SU-DHL-6 (cell line): ENCODE measurements at regions not wholly inside any gene's neighbourhood (a gene's known extent, or its start where the extent isn't known, plus 50 kb on each side); places are given as distances from the start of the nearest gene placed in this dataset.
"Not testable (repeated sequence)": the region's sequence is repeated elsewhere in the genome, so short reads cannot be mapped to it uniquely, and the experiment has no call there.

ENCODE experiments used
- H2AFZ ChIP-seq: fragments of 200-600 bp; sonication (generic); 2 replicates; pipeline ENCODE4 v1.6.1; 2014; ENCODE audit warnings: low read depth, mild to moderate bottlenecking, moderate library complexity, mixed read lengths, antibody characterized with exemption, low read length; ENCODE audit not compliant: severe bottlenecking
- H3F3A ChIP-seq: fragments of 200-600 bp; shearing (Covaris generic); 2 replicates; pipeline ENCODE4 v1.6.0; 2016; ENCODE audit warnings: antibody characterized with exemption, mild to moderate bottlenecking; ENCODE audit not compliant: insufficient read depth
- H3K27ac ChIP-seq: fragments of 200-600 bp; sonication (generic); 2 replicates; pipeline ENCODE4 v1.5.1; 2016; ENCODE audit warnings: low read depth, mild to moderate bottlenecking, low read length, moderate library complexity, mixed read lengths
- H3K27me3 ChIP-seq: fragments of 200-600 bp; sonication (generic), shearing (Covaris generic); 2 replicates; pipeline ENCODE4 v1.6.0; 2014; ENCODE audit warnings: mild to moderate bottlenecking, low read length
- H3K36me3 ChIP-seq: fragments of 200-600 bp; sonication (generic); 2 replicates; pipeline ENCODE4 v1.6.1; 2014; ENCODE audit warnings: mild to moderate bottlenecking, low read length, mixed read lengths
- H3K4me2 ChIP-seq: fragments of 300-600, 200-600 bp; shearing (Covaris generic), sonication (generic); 2 replicates; pipeline ENCODE4 v1.6.0; 2014; ENCODE audit warnings: low read length, low read depth, mild to moderate bottlenecking; ENCODE audit not compliant: poor library complexity, severe bottlenecking
- H3K4me3 ChIP-seq: fragments of 200-600 bp; sonication (generic); 2 replicates; pipeline ENCODE4 v1.5.1; 2014; ENCODE audit warnings: antibody characterized with exemption, low read length, mild to moderate bottlenecking, mixed read lengths; ENCODE audit not compliant: insufficient read depth, poor library complexity, severe bottlenecking
- H3K79me2 ChIP-seq: fragments of 200-600 bp; sonication (generic); 2 replicates; pipeline ENCODE4 v1.6.1; 2014; ENCODE audit warnings: mild to moderate bottlenecking, low read length, moderate library complexity; ENCODE audit not compliant: insufficient read depth
- H3K9ac ChIP-seq: fragments of 200-600 bp; sonication (generic); 2 replicates; pipeline ENCODE4 v1.7.0; 2014; ENCODE audit warnings: mild to moderate bottlenecking, low read length
- H3K9me2 ChIP-seq: fragments of 200-600 bp; sonication (generic); replicated peaks from 2 replicates; pipeline ENCODE4 v1.6.1; 2014; ENCODE audit warnings: low read length; ENCODE audit not compliant: insufficient read depth
- H3K9me3 ChIP-seq: fragments of 200-600 bp; sonication (generic); 2 replicates; pipeline ENCODE4 v1.6.1; 2014; ENCODE audit warnings: low read length, mixed read lengths; ENCODE audit not compliant: insufficient read depth
- H4K20me1 ChIP-seq: fragments of 200-600 bp; sonication (generic); 2 replicates; pipeline ENCODE4 v1.6.1; 2014; ENCODE audit warnings: low read depth, mild to moderate bottlenecking, antibody characterized with exemption, low read length, moderate library complexity, mixed read lengths

DNA sequence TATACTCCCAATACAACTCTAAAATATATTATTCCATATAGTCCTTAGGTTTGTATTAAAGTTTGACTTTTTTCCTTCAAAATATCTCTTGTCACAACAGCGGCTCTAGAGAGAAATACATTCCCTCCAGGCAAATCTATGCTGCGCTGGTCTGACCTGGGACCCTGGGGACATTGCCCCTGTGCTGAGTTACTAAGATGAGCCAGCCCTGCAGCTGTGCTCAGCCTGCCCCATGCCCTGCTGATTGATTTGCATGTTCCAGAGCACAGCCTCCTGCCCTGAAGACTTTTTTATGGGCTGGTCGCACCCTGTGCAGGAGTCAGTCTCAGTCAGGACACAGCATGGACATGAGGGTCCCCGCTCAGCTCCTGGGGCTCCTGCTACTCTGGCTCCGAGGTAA is 1170.7 kb downstream of the RPIA start:
- not testable (repeated sequence) for H3K9me2 ChIP-seq, H3K27me3 ChIP-seq, H3K4me2 ChIP-seq, H4K20me1 ChIP-seq, H3K9me3 ChIP-seq, H3K79me2 ChIP-seq, H3F3A ChIP-seq, H3K36me3 ChIP-seq, H3K4me3 ChIP-seq, H3K27ac ChIP-seq, H3K9ac ChIP-seq, H2AFZ ChIP-seq

DNA sequence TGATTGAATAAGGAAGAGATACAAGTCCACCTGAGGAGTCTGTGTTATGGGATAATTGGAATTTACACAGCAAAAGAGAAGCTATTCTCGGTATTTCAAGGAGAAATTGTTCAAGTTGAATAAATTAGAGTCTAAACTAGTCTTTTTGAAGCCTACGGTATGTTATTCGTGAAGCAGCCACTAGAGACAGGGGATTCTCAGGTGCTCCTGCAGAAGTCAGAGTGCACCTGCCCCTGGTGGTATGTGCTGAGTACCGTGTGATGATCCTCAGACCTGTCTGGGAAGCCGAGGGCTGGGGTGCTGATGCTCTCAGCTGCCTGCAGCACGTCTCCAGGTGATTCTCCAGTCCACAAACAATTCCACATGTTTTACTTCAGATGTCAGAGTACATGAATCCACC is 1171.7 kb downstream of the RPIA start:
- not testable (repeated sequence) for H3K9me3 ChIP-seq, H3K36me3 ChIP-seq, H3K4me2 ChIP-seq, H4K20me1 ChIP-seq, H3K27ac ChIP-seq, H3K9me2 ChIP-seq, H3K9ac ChIP-seq, H2AFZ ChIP-seq, H3K4me3 ChIP-seq, H3K79me2 ChIP-seq, H3F3A ChIP-seq, H3K27me3 ChIP-seq

DNA sequence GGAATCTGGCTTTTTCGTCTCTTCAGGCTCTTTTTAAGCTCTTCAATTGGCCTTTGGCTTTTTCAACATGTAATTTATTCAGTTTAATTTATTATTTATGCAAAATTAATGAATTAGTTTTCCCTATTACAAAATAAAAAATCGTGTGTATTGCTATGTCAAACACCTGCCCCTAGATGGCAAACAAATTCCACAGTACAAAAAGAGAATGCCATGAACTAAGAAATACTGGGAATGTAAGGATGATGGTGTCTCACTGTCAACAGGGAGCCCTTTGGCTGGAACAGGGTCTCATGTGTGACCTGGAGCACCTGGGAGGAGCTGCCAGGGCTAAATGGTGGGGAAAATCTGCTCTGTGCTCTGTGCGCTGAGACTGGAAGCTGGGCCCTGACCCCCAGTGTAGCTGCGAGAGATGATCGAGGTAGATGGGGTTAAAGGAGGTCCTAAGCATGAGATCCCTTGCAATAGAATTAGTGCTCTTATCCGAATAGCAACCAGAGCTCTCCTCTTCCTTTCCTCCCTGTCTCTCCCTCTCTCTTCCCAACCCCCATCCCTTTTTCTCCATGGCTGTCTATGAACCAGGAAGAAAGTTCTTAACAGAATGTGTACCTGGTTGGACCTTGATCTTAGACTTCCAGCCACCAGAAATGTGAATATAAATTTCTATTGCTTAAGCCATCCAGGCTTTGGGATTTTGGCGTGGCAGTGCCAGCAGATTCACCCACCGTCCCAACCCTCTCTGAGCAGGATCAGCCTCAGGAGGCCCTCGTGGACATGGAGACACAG is 1183.5 kb downstream of the RPIA start:
- not testable (repeated sequence) for H3K4me3 ChIP-seq, H3K79me2 ChIP-seq, H3K4me2 ChIP-seq, H3K9me2 ChIP-seq, H3K27me3 ChIP-seq, H3K9ac ChIP-seq, H2AFZ ChIP-seq, H3F3A ChIP-seq, H3K27ac ChIP-seq, H4K20me1 ChIP-seq, H3K36me3 ChIP-seq, H3K9me3 ChIP-seq

DNA sequence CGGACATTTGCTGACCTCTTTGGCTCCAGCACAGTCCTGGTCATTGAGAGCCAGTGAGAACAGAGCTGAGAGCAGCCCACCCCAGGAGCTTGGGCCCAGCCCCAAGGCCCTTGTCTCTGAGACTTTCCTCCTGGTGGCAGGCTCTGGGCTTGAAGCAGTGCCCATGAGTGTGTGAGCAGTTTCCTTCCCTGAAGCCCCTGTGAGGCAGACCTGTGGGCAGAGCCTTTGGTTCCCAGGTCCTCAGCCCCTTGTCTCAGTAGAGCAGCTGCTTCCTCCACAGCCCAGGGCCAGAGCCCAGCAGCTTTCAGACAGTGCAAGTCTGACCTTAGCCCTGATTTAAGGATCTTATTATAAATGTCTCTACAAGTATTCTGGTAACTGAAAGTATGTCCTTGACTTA is 1185.0 kb downstream of the RPIA start:
- not testable (repeated sequence) for H3F3A ChIP-seq, H3K9me2 ChIP-seq, H3K4me2 ChIP-seq, H3K9me3 ChIP-seq, H3K36me3 ChIP-seq, H3K27ac ChIP-seq, H3K79me2 ChIP-seq, H4K20me1 ChIP-seq, H2AFZ ChIP-seq, H3K4me3 ChIP-seq, H3K9ac ChIP-seq, H3K27me3 ChIP-seq

DNA sequence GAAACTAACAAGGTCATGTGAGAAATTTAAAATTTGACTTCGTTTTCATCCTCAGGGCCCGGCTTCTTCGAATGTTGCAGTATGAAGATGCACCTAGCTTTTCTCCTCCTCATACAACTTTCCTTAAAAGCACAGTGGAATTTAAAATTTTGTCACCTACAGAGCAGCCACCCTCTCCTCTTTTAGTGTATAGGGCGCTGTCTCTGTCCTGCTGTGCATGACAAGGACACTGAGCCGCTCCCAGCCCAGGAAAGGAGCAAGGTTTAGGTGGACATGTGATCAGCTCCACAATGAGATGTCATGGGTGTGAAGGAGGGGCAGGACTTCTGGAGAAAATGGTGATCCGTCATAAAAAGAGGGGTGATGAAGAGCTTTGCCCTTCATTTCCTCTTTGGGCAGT is 1185.4 kb downstream of the RPIA start:
- H3K36me3 ChIP-seq, H4K20me1 ChIP-seq, H3K4me3 ChIP-seq, H3K9me3 ChIP-seq, H3K9ac ChIP-seq, H3K27ac ChIP-seq, H3F3A ChIP-seq, H2AFZ ChIP-seq, H3K4me2 ChIP-seq, H3K27me3 ChIP-seq, H3K9me2 ChIP-seq, H3K79me2 ChIP-seq: not testable (repeated sequence)

DNA sequence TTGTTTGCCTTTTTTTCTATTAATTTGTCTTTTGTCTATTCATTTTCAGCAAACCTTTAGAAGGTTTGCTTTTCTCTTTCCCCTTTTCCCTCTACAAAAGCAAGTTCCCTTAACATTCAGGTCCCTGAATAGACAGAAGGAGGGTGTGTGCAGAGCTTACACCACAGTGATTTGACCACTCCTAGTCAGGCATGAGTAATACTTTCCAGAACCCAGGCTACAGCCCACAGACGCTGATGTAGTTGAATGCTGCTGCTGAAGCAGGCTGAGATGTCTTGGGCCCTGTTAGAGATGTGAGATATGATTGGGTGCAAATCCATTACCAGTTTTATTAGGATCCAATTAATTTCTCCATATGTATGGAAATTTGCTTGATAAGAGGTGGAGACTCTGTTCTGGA is 1191.4 kb downstream of the RPIA start:
- not testable (repeated sequence) for H3K4me3 ChIP-seq, H3F3A ChIP-seq, H3K9me2 ChIP-seq, H3K4me2 ChIP-seq, H3K79me2 ChIP-seq, H3K9ac ChIP-seq, H3K9me3 ChIP-seq, H3K27me3 ChIP-seq, H3K27ac ChIP-seq, H2AFZ ChIP-seq, H3K36me3 ChIP-seq, H4K20me1 ChIP-seq

DNA sequence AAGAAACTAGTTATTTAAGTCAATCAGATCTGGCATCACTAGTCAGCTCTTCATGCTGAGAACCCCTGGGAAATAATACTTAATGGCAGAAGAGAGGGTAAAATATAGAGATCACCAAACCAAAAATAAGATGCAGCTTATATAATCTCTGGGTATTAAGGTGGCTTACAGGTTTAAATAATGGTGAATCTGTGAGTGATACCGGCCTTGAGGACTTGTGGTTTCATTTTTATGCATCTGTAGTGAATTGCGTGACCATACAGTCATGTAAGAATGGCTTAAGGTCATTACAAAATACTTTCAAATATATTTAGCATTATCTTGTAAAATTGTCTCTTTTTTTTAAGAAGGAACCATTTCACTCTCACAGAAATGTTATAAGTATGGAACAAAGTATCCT is 1192.2 kb downstream of the RPIA start:
- not testable (repeated sequence) for H3K36me3 ChIP-seq, H3K9ac ChIP-seq, H3K4me2 ChIP-seq, H3K27ac ChIP-seq, H4K20me1 ChIP-seq, H3K4me3 ChIP-seq, H3K79me2 ChIP-seq, H3K9me2 ChIP-seq, H2AFZ ChIP-seq, H3K27me3 ChIP-seq, H3F3A ChIP-seq, H3K9me3 ChIP-seq

DNA sequence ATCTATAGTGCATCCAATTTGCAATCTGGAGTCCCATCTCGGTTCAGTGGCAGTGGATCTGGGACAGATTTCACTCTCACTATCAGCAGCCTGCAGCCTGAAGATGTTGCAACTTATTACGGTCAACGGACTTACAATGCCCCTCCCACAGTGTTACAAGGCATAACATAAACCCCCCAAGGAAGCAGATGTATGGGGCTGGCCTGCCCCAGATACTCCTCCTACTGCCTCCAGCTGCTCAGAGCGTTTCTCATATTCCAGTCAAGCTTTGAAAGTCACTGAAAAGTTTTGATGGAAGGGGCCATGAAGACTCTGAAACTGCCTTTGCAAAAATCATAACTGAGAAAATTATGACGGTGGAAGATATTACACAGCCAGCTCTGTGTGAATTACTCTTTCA is 1193.6 kb downstream of the RPIA start:
- not testable (repeated sequence) for H3K9me2 ChIP-seq, H3F3A ChIP-seq, H3K79me2 ChIP-seq, H3K36me3 ChIP-seq, H3K4me3 ChIP-seq, H3K27me3 ChIP-seq, H3K27ac ChIP-seq, H3K4me2 ChIP-seq, H4K20me1 ChIP-seq, H3K9me3 ChIP-seq, H2AFZ ChIP-seq, H3K9ac ChIP-seq
